Activated CD4-positive, alpha-beta T cell treated with anti-CD3 and anti-CD28 coated beads for 36 hours (primary cell): ENCODE measurements at regions not wholly inside any gene's neighbourhood (a gene's known extent, or its start where the extent isn't known, plus 50 kb on each side); places are given as distances from the start of the nearest gene placed in this dataset.

Experiments
- ATAC-seq: fragments of 200-7000 bp; cut with Tn5 transposase; one replicate; pipeline ENCODE4 v1.10.0; 2021; ENCODE audit warnings: mild to moderate bottlenecking, moderate library complexity
- CTCF ChIA-PET: fragments of 350-600 bp; sonication (Branson Sonifier 250); formaldehyde crosslinking; loops from one replicate; lab custom pipeline; 2021; ENCODE audit warnings: antibody characterized with exemption; lab: Charles Lee
- POLR2A ChIA-PET: fragments of 350-600 bp; sonication (Branson Sonifier 250); formaldehyde crosslinking; loops from one replicate; lab custom pipeline; 2021; ENCODE audit warnings: antibody characterized with exemption, inconsistent platforms; lab: Charles Lee
- DNase-seq: peaks from one replicate; pipeline ENCODE4 v3.0.0-alpha.2; 2020
- H3K27ac Mint-ChIP-seq: one replicate; pipeline ENCODE4 v1.8.0; 2021; ENCODE audit warnings: mixed read lengths
- H3K27me3 Mint-ChIP-seq: one replicate; pipeline ENCODE4 v1.8.0; 2021; ENCODE audit warnings: mixed read lengths
- H3K36me3 Mint-ChIP-seq: one replicate; pipeline ENCODE4 v1.8.0; 2021; ENCODE audit warnings: low read depth, mixed read lengths
- H3K4me1 Mint-ChIP-seq: one replicate; pipeline ENCODE4 v1.8.0; 2021; ENCODE audit warnings: mixed read lengths
- H3K4me3 Mint-ChIP-seq: one replicate; pipeline ENCODE4 v1.8.0; 2021; ENCODE audit warnings: mild to moderate bottlenecking, moderate library complexity, mixed read lengths
- H3K9me3 Mint-ChIP-seq: one replicate; pipeline ENCODE4 v1.8.0; 2021; ENCODE audit warnings: low read depth, mixed read lengths
- intact Hi-C, 2 experiments: fragments of 100-400 bp; cut with DNase I in 1 of 2; cut with micrococcal nuclease in 1 of 2; formaldehyde crosslinking; loops; one replicate each; pipeline versions ENCODE4 v1.14.2 to v1.15.1; 2022 to 2024; cut with DNase I, micrococcal nuclease

DNA sequence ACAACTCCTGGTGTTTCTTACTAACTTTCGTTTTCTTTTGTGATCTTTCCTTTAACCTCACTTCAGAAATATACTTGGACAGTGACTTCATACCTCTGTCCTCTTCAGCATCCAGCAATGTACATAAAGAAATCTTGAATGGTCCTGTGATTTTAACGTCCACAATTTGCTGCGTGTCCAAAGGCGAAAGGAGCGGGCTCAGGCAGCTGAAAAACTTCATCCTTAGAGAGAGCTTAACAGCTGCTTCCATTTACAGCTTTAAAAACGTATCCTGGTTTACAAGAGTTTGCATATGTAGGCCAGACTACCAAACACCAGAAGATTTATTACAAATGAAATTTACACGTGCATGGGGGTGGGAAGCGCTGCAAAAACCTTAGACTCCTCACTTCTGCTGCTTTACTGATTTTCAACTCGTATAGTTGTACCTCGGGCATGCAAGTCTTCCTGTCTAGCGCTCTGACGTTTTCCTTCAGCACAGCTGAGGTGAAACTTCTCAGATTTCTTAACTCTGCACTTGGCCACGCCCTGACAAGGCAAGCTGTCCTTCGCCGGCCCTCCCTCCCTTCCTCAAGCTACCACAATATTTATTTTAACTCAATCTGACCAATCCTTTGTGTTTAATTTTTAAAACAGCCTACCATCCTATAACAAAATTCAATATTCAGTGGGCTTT is 406.4 kb downstream of the FAM47A start:
- intact Hi-C loops: no loop called here
- no peaks in the 10 kb centered on the region for H3K4me1 Mint-ChIP-seq
- CTCF ChIA-PET: interaction anchor here (1.1 kb wide), 1 partner anchor 10 kb away, joined by 5 read pairs; no protein-coding TSS in a partner anchor
- no peak overlapping the region for H3K4me3 Mint-ChIP-seq
- no peak overlapping the region for H3K27ac Mint-ChIP-seq
- H3K9me3 Mint-ChIP-seq: no peaks in the 10 kb centered on the region
- no peak for DNase-seq
- H3K27me3 Mint-ChIP-seq: no peaks in the 10 kb centered on the region
- POLR2A ChIA-PET: no interaction called here
- H3K36me3 Mint-ChIP-seq: no peaks in the 10 kb centered on the region
- ATAC-seq: no peak

DNA sequence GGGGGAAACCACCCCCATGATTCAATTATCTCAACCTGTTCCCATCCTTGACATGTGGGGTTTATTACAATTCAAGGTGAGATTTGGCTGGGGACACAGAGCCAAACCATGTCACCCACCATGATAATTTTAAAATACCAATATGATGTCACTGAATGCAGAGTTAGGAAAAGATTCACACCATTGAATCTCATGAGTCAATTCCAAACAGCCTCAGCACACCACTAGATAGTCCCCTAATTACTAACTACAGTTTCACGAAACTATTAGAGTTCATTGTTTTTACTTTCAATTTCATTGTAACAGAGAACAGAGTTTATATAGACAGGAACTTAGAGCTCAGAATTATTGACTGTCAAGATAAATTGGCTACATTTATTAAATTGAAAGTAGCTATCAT is 410.2 kb downstream of the FAM47A start:
- ChIA-PET POLR2A (no interaction called here), CTCF (no interaction called here)
- Mint-ChIP-seq H3K27ac (no peak overlapping the region), H3K36me3 (no peaks in the 10 kb centered on the region), H3K9me3 (no peaks in the 10 kb centered on the region), H3K27me3 (no peaks in the 10 kb centered on the region), H3K4me1 (no peaks in the 10 kb centered on the region), H3K4me3 (no peak overlapping the region)
- ATAC-seq (no peak), DNase-seq (no peak)
- intact Hi-C loops: no loop called here

DNA sequence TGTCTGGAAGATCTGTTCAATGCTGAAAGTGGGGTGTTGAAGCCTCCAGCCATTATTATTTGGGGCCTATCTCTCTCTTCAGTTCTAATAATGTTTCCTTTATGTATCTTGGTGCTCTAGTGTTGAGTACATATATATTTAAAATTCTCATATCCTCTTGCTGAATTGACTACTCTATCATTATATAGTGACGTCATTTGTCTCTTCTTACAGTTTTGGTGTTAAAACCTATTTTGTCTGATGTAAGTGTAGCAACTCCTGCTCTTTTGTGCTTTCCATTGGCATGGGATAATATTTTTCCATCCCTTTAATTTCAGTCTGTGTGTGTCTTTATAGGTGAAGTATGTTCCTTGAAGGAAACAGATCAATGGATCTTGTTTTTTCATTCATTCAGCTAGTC is 446.0 kb downstream of the FAM47A start:
- CTCF ChIA-PET: no interaction called here
- Mint-ChIP-seq H3K27ac (no peak overlapping the region), H3K4me3 (no peak overlapping the region), H3K36me3 (no peaks in the 10 kb centered on the region), H3K27me3 (no peaks in the 10 kb centered on the region), H3K9me3 (no peaks in the 10 kb centered on the region), H3K4me1 (no peaks in the 10 kb centered on the region)
- ATAC-seq (no peak), DNase-seq (no peak)
- POLR2A ChIA-PET: no interaction called here
- intact Hi-C loops: no loop called here
